Epithelial cell of proximal tubule (primary cell): ENCODE measurements at regions not wholly inside any gene's neighbourhood (a gene's known extent, or its start where the extent isn't known, plus 50 kb on each side); places are given as distances from the start of the nearest gene placed in this dataset.

Source experiments
- DNase-seq: peaks from one replicate; pipeline ENCODE4 v3.0.0-alpha.2; 2011; ENCODE audit warnings: low read depth
- H3K4me3 ChIP-seq: 2 replicates; pipeline ENCODE4 v1.5.1; 2011; ENCODE audit warnings: low read depth, mild to moderate bottlenecking, low read length
- CTCF ChIP-seq: conservative IDR thresholded peaks from 2 replicates; pipeline ENCODE4 v1.5.1; 2012; ENCODE audit warnings: low read depth, mild to moderate bottlenecking, low read length

- no peak for TF ChIP-seq CTCF
- no peak for DNase-seq
- no peak overlapping the region for H3K4me3 ChIP-seq
Observed at GRCh38 chr13:97133955-97134354, 88.2 kb upstream of the MBNL2 start.

- no peak overlapping the region for H3K4me3 ChIP-seq
- TF ChIP-seq CTCF: no peak
- DNase-seq: no peak
Observed at GRCh38 chr13:97134364-97135095, 87.6 kb upstream of the MBNL2 start.

DNA sequence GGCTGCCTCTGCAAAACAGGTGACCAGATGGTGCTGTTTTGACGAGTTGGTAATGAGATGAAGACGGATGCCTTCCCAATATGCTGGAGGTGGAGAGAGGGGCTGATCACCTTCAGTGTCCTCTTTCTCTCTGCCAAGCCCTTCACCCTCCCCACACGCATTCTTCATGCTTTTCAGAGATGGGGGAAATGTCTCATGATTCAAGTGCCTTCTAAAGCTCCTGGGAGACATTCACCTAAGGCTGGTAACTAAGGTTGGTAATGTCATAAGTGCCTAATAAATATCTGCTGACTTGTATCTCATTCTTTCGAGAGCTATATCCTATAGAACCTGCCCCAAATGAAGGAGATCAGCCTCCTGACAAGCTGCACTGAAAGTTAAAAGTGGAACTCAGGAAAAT, 86.2 kb upstream of the MBNL2 start:
- no peak overlapping the region for H3K4me3 ChIP-seq
- TF ChIP-seq CTCF: no peak
- DNase-seq: no peak

GRCh38 chr13:97136418-97136817, 85.7 kb upstream of the MBNL2 start:
- DNase-seq: no peak
- TF ChIP-seq CTCF: no peak
- no peak overlapping the region for H3K4me3 ChIP-seq

DNA sequence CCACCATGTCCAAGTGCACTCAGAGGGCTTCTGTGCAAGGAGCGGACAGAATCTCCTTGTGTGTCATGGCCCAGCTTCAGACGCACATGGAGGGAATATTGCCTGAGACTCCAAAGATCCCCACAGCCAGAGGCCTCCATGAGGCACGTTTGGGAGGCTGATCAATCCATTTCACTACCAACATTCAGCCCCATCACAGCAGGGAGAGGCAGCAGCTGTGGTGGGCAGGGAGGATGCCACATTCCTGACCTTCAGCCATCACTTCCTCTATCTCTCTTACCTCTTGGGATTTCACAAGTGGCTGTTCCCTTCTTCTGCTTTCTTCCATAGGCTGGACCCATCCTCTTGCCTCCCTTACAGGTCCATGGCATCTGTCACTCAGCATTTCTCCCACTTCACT, 82.4 kb upstream of the MBNL2 start:
- DNase-seq: no peak
- no peak for TF ChIP-seq CTCF
- H3K4me3 ChIP-seq: no peak overlapping the region

- no peak overlapping the region for H3K4me3 ChIP-seq
- no peak for DNase-seq
- TF ChIP-seq CTCF: no peak
Observed at GRCh38 chr13:97140131-97140530, 82.0 kb upstream of the MBNL2 start.

- no peak for DNase-seq
- H3K4me3 ChIP-seq: no peak overlapping the region
- TF ChIP-seq CTCF: no peak
Observed at GRCh38 chr13:97140611-97141010, 81.5 kb upstream of the MBNL2 start.
